Upper lobe of right lung (tissue), 1 donor: ENCODE measurements at regions not wholly inside any gene's neighbourhood (a gene's known extent, or its start where the extent isn't known, plus 50 kb on each side); places are given as distances from the start of the nearest gene placed in this dataset.

Source experiments
- ATAC-seq: fragments of 200-7000 bp; cut with Tn5 transposase; one replicate; pipeline ENCODE4 v1.9.1; 2020; ENCODE audit warnings: mild to moderate bottlenecking, moderate library complexity
- DNase-seq: peaks from one replicate; pipeline ENCODE4 v3.0.0-alpha.2; 2020
- H3K27ac ChIP-seq: fragments of 200-600 bp; one replicate; pipeline ENCODE4 v1.8.0; 2022
- H3K27me3 ChIP-seq: fragments of 200-600 bp; one replicate; pipeline ENCODE4 v1.8.0; 2022; ENCODE audit warnings: mild to moderate bottlenecking
- H3K36me3 ChIP-seq: fragments of 200-600 bp; one replicate; pipeline ENCODE4 v1.8.0; 2022
- H3K4me1 ChIP-seq: fragments of 200-600 bp; one replicate; pipeline ENCODE4 v1.8.0; 2022
- H3K4me3 ChIP-seq: fragments of 200-600 bp; one replicate; pipeline ENCODE4 v1.8.0; 2022; ENCODE audit warnings: mild to moderate bottlenecking
- H3K9me3 ChIP-seq: fragments of 200-600 bp; one replicate; pipeline ENCODE4 v1.8.0; 2022
- CTCF ChIP-seq: fragments of 200-600 bp; IDR thresholded peaks from one replicate; pipeline ENCODE4 v1.8.0; 2022; ENCODE audit warnings: antibody characterized with exemption
- intact Hi-C: fragments of 100-400 bp; cut with DNase I; formaldehyde crosslinking; loops from one replicate; pipeline ENCODE4 v1.11.0; 2022
- donor health status: DM: no; HTN: yes; CAD: no; lungs with severe emphysema.

GRCh38 chr1:96253246-96254035 lies 468.1 kb upstream of the PTBP2 start:
- intact Hi-C loops = no loop called here
- Histone ChIP-seq H3K27me3 (no peaks in the 10 kb centered on the region), H3K9me3 (no peaks in the 10 kb centered on the region), H3K36me3 (no peaks in the 10 kb centered on the region), H3K27ac (no peak overlapping the region), H3K4me3 (no peak overlapping the region), H3K4me1 (no peaks in the 10 kb centered on the region)
- no peak for TF ChIP-seq CTCF
- no peak for ATAC-seq
- DNase-seq = no peak

DNA sequence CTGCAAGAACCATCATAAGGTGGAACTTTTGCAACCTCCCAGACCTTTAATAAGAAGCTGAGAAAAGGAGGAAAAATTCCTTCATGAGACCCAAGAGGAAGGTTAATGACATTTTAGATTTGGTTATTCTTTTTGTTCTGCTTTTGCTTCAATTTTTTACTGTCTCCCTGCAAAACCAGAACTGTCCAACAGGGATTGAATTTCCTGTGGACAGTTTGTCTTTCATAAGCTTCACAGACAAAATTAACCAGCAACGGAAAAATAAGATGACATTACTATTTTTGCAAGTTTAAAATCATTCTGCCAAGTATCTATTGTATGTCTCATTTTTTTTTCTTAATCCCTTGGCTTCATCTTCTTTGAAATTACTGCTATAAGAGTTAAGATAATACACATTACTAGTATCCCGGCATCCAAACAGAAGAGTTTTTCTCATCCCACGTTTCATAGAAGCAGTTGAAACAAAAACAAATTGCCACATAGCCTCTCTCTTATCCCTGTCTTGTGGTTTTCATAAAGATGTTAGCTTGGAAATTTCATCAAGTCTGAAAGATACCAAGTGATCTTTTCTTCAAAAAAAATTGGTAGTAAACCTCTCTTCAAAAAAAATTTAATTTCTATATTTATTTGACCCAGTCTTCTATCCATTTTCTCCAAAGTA lies 465.3 kb upstream of the PTBP2 start:
- no peaks in the 10 kb centered on the region for H3K27me3 ChIP-seq
- intact Hi-C loops = no loop called here
- H3K4me1 ChIP-seq = no peaks in the 10 kb centered on the region
- H3K27ac ChIP-seq = no peak overlapping the region
- no peak for TF ChIP-seq CTCF
- H3K4me3 ChIP-seq = no peak overlapping the region
- ATAC-seq (no peak), DNase-seq (no peak)
- no peaks in the 10 kb centered on the region for H3K36me3 ChIP-seq
- no peaks in the 10 kb centered on the region for H3K9me3 ChIP-seq

GRCh38 chr1:96259399-96259798 lies 462.2 kb upstream of the PTBP2 start:
- no peaks in the 10 kb centered on the region for H3K27me3 ChIP-seq
- H3K27ac ChIP-seq = no peak overlapping the region
- intact Hi-C loops = no loop called here
- no peaks in the 10 kb centered on the region for H3K9me3 ChIP-seq
- ATAC-seq (no peak), DNase-seq (no peak)
- H3K4me3 ChIP-seq = no peak overlapping the region
- TF ChIP-seq CTCF = no peak
- no peaks in the 10 kb centered on the region for H3K36me3 ChIP-seq
- no peaks in the 10 kb centered on the region for H3K4me1 ChIP-seq

- no peaks in the 10 kb centered on the region for H3K4me1 ChIP-seq
- H3K9me3 ChIP-seq = no peaks in the 10 kb centered on the region
- no peak for DNase-seq
- H3K27ac ChIP-seq = no peak overlapping the region
- no peak for TF ChIP-seq CTCF
- H3K27me3 ChIP-seq = no peaks in the 10 kb centered on the region
- H3K36me3 ChIP-seq = no peaks in the 10 kb centered on the region
- intact Hi-C loops = no loop called here
- no peak overlapping the region for H3K4me3 ChIP-seq
- no peak for ATAC-seq
Observed at GRCh38 chr1:96281491-96281890, 440.1 kb upstream of the PTBP2 start.

GRCh38 chr1:96290033-96290432 lies 431.6 kb upstream of the PTBP2 start:
- Histone ChIP-seq H3K4me3 (no peak overlapping the region), H3K4me1 (no peaks in the 10 kb centered on the region), H3K27ac (no peak overlapping the region), H3K36me3 (no peaks in the 10 kb centered on the region), H3K27me3 (no peaks in the 10 kb centered on the region), H3K9me3 (no peaks in the 10 kb centered on the region)
- no peak for TF ChIP-seq CTCF
- ATAC-seq (no peak), DNase-seq (no peak)
- intact Hi-C loops = no loop called here
